ENCODE measurements at regions not wholly inside any gene's neighbourhood (a gene's known extent, or its start where the extent isn't known, plus 50 kb on each side); places are given as distances from the start of the nearest gene placed in this dataset.

DNA sequence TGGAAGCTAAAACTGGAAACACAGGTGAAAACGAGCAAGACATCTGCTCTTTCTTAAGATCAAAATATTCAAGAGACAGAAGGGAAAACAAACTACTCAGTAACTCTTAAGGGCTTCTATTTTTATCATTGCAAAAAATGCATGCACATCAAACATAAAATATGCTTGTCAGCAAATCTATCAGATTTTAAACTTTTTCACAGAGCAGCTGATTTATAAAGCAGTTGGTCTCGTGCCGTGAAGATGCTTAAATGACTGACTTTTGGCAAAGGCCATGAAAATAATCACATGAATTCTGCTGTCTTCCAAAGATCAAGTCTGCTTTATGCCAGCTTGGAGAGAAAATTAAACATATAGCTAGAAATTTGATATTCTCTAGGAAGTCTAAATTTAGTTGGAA is 482.1 kb upstream of the HS3ST1 start:
- Mint-ChIP-seq H3K27ac (no peak overlapping the region), H3K4me3 (no peak overlapping the region), H3K36me3 (peaks cover 21% of the 10 kb centered on the region), H3K27me3 (ENCODE audit: low read depth) (peaks cover 3% of the 10 kb centered on the region; the same call in 1 of the 2 replicates), H3K4me1 (peaks cover 31% of the 10 kb centered on the region), H3K9me3 (peaks cover 42% of the 10 kb centered on the region)
- CTCF ChIA-PET, result no interaction called here
- TF ChIP-seq EMX1 (CRISPR knock-in tag; IDR thresholded peaks at IDR 0.05) (no peak), NR1H2 (CRISPR knock-in tag; IDR thresholded peaks at IDR 0.05) (no peak)
- DNase-seq (ENCODE audit: low spot score) (no peak), ATAC-seq (no peak)
- POLR2A ChIA-PET, result no interaction called here

- DNase-seq (ENCODE audit: low spot score), result no peak
- H3K9me3 Mint-ChIP-seq, result peaks cover 38% of the 10 kb centered on the region
- ATAC-seq, result no peak
- peaks cover 24% of the 10 kb centered on the region for H3K4me1 Mint-ChIP-seq
- ChIA-PET POLR2A (no interaction called here), CTCF (interaction anchor here (0.6 kb wide), 1 partner anchor 59 kb away, joined by 4 read pairs; no protein-coding TSS in a partner anchor)
- H3K27me3 Mint-ChIP-seq (ENCODE audit: low read depth), result peaks cover 3% of the 10 kb centered on the region; the same call in 1 of the 2 replicates
- H3K36me3 Mint-ChIP-seq, result peaks cover 13% of the 10 kb centered on the region
- peak overlapping the region; percentile 33; the same call in 1 of the 2 replicates for H3K4me3 Mint-ChIP-seq
- TF ChIP-seq ZNF396 (CRISPR knock-in tag; IDR thresholded peaks at IDR 0.05; ENCODE audit: borderline replicate concordance) (no peak), ARID4B (CRISPR knock-in tag; IDR thresholded peaks at IDR 0.05; ENCODE audit: borderline replicate concordance) (no peak), ZNF219 (CRISPR knock-in tag; IDR thresholded peaks at IDR 0.05; ENCODE audit: borderline replicate concordance) (no peak)
- TF ChIP-seq, protein P1, sequence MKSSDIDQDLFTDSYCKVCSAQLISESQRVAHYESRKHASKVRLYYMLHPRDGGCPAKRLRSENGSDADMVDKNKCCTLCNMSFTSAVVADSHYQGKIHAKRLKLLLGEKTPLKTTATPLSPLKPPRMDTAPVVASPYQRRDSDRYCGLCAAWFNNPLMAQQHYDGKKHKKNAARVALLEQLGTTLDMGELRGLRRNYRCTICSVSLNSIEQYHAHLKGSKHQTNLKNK (CRISPR knock-in tag; IDR thresholded peaks at IDR 0.05), result no peak
- TF ChIP-seq, protein P2, sequence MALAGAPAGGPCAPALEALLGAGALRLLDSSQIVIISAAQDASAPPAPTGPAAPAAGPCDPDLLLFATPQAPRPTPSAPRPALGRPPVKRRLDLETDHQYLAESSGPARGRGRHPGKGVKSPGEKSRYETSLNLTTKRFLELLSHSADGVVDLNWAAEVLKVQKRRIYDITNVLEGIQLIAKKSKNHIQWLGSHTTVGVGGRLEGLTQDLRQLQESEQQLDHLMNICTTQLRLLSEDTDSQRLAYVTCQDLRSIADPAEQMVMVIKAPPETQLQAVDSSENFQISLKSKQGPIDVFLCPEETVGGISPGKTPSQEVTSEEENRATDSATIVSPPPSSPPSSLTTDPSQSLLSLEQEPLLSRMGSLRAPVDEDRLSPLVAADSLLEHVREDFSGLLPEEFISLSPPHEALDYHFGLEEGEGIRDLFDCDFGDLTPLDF (CRISPR knock-in tag; IDR thresholded peaks at IDR 0.05), result no peak
- H3K27ac Mint-ChIP-seq, result peak overlapping the region; percentile 1; the same call in 1 of the 2 replicates
Observed at GRCh38 chr4:11908712-11909111, 480.0 kb upstream of the HS3ST1 start.

DNA sequence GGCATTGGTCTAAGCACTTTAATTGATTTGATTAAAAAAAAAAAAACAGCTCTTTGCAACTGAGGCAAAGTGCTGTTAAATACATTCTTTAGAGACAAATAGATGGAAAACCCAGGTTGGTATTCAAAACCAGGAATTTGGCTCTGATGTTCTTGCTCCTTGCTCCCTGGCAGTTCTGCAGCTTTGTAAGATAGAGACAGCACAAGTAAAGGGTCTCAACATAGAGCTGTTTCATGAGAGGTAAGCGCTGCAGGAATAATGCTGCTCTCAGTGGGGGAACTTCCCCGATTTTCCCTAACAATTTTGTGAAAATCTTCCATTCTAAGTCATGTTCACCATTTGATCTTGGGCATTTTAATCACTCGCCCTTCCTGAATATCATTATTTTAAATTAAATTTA is 479.5 kb upstream of the HS3ST1 start:
- DNase-seq (ENCODE audit: low spot score), result no peak
- CTCF ChIA-PET, result interaction anchor here (0.6 kb wide), 1 partner anchor 60 kb away, joined by 4 read pairs; no protein-coding TSS in a partner anchor
- TF ChIP-seq ATF1 (CRISPR knock-in tag; IDR thresholded peaks at IDR 0.05) (no peak), ZNF263 (CRISPR knock-in tag; IDR thresholded peaks at IDR 0.05; ENCODE audit: low read depth) (no peak), SP1 (CRISPR knock-in tag; conservative IDR thresholded peaks at IDR 0.05) (no peak), KAT7 (CRISPR knock-in tag; IDR thresholded peaks at IDR 0.05; ENCODE audit: borderline replicate concordance) (no peak), SOX15 (CRISPR knock-in tag; IDR thresholded peaks at IDR 0.05) (no peak), IRF2 (CRISPR knock-in tag; IDR thresholded peaks at IDR 0.05; ENCODE audit: borderline replicate concordance, low read depth) (no peak), E2F5 (CRISPR knock-in tag; IDR thresholded peaks at IDR 0.05) (no peak), ATF3 (CRISPR knock-in tag; conservative IDR thresholded peaks at IDR 0.05) (no peak), JUN (CRISPR knock-in tag; IDR thresholded peaks at IDR 0.05) (no peak), FOXJ3 (CRISPR knock-in tag; IDR thresholded peaks at IDR 0.05; ENCODE audit: borderline replicate concordance) (no peak), ZNF671 (CRISPR knock-in tag; IDR thresholded peaks at IDR 0.05) (no peak), ZNF396 (CRISPR knock-in tag; IDR thresholded peaks at IDR 0.05; ENCODE audit: borderline replicate concordance) (no peak), NFE2L1 (CRISPR knock-in tag; IDR thresholded peaks at IDR 0.05) (no peak)
- TF ChIP-seq, protein P3, sequence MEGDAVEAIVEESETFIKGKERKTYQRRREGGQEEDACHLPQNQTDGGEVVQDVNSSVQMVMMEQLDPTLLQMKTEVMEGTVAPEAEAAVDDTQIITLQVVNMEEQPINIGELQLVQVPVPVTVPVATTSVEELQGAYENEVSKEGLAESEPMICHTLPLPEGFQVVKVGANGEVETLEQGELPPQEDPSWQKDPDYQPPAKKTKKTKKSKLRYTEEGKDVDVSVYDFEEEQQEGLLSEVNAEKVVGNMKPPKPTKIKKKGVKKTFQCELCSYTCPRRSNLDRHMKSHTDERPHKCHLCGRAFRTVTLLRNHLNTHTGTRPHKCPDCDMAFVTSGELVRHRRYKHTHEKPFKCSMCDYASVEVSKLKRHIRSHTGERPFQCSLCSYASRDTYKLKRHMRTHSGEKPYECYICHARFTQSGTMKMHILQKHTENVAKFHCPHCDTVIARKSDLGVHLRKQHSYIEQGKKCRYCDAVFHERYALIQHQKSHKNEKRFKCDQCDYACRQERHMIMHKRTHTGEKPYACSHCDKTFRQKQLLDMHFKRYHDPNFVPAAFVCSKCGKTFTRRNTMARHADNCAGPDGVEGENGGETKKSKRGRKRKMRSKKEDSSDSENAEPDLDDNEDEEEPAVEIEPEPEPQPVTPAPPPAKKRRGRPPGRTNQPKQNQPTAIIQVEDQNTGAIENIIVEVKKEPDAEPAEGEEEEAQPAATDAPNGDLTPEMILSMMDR (IDR thresholded peaks at IDR 0.05), result no peak
- TF ChIP-seq, protein P4, sequence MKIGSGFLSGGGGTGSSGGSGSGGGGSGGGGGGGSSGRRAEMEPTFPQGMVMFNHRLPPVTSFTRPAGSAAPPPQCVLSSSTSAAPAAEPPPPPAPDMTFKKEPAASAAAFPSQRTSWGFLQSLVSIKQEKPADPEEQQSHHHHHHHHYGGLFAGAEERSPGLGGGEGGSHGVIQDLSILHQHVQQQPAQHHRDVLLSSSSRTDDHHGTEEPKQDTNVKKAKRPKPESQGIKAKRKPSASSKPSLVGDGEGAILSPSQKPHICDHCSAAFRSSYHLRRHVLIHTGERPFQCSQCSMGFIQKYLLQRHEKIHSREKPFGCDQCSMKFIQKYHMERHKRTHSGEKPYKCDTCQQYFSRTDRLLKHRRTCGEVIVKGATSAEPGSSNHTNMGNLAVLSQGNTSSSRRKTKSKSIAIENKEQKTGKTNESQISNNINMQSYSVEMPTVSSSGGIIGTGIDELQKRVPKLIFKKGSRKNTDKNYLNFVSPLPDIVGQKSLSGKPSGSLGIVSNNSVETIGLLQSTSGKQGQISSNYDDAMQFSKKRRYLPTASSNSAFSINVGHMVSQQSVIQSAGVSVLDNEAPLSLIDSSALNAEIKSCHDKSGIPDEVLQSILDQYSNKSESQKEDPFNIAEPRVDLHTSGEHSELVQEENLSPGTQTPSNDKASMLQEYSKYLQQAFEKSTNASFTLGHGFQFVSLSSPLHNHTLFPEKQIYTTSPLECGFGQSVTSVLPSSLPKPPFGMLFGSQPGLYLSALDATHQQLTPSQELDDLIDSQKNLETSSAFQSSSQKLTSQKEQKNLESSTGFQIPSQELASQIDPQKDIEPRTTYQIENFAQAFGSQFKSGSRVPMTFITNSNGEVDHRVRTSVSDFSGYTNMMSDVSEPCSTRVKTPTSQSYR (CRISPR knock-in tag; IDR thresholded peaks at IDR 0.05), result no peak

More for the DNA sequence above, 479.5 kb upstream of the HS3ST1 start:
- H3K27me3 Mint-ChIP-seq (ENCODE audit: low read depth), result peaks cover 3% of the 10 kb centered on the region; the same call in 1 of the 2 replicates
- H3K27ac Mint-ChIP-seq, result no peak overlapping the region
- peak; percentile 79 for ATAC-seq
- POLR2A ChIA-PET, result no interaction called here
- H3K4me3 Mint-ChIP-seq, result no peak overlapping the region
- peaks cover 24% of the 10 kb centered on the region for H3K4me1 Mint-ChIP-seq
- H3K9me3 Mint-ChIP-seq, result peaks cover 37% of the 10 kb centered on the region
- H3K36me3 Mint-ChIP-seq, result peaks cover 13% of the 10 kb centered on the region
